ENCODE measurements at regions not wholly inside any gene's neighbourhood (a gene's known extent, or its start where the extent isn't known, plus 50 kb on each side); places are given as distances from the start of the nearest gene placed in this dataset.

- TF ChIP-seq POLR2AphosphoS5 (IDR thresholded peaks at IDR 0.05; ENCODE audit: control insufficient read depth, insufficient read depth, low read depth, low read length) (no peak), YBX1 (IDR thresholded peaks at IDR 0.05) (no peak), ARID4B (CRISPR knock-in tag; IDR thresholded peaks at IDR 0.05) (no peak), FOXP4 (CRISPR knock-in tag; IDR thresholded peaks at IDR 0.05; ENCODE audit: borderline replicate concordance) (no peak), POLR2A (conservative IDR thresholded peaks at IDR 0.05) (no peak), CTCF (IDR thresholded peaks at IDR 0.05 in 2 of 3, conservative IDR thresholded peaks at IDR 0.05 in 1 of 3; ENCODE audit: insufficient read depth in 2 of 3, low read depth in 1 of 3, low read length in 3 of 3) (no peak)
Measured at GRCh38 chr14:80136358-80136757, 74.9 kb downstream of the DIO2 start.
